ENCODE measurements at regions not wholly inside any gene's neighbourhood (a gene's known extent, or its start where the extent isn't known, plus 50 kb on each side); places are given as distances from the start of the nearest gene placed in this dataset.

DNA sequence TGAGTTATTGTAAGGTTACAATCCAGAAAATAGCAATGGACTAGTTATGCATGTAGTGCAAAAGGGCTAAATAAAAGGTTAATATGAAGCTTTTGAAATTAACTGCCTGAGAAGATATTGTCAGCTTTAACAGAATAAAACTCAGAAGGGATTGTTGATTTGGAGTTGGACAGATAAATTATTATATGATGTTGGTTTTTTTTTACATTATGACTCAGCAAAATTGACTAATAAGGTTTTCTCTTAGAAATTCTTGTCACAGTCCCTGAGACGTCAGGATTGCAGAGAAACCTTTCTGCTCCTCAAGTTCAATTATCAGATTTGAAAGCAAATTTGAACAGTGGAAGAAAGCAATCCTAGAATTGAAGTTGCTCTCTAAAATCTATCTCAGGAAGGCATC, 946.9 kb downstream of the CBLN2 start (continued):
- TF ChIP-seq DMAP1 (CRISPR knock-in tag; IDR thresholded peaks at IDR 0.05) (no peak), NR2F1 (CRISPR knock-in tag; IDR thresholded peaks at IDR 0.05) (no peak), TBX2 (CRISPR knock-in tag; IDR thresholded peaks at IDR 0.05; ENCODE audit: borderline replicate concordance) (no peak), ZMAT3 (CRISPR knock-in tag; conservative IDR thresholded peaks at IDR 0.05) (no peak), MAFF (IDR thresholded peaks at IDR 0.05; ENCODE audit: low read depth, low read length) (peak; percentile 37; the same call in 1 of the 2 replicates)

DNA sequence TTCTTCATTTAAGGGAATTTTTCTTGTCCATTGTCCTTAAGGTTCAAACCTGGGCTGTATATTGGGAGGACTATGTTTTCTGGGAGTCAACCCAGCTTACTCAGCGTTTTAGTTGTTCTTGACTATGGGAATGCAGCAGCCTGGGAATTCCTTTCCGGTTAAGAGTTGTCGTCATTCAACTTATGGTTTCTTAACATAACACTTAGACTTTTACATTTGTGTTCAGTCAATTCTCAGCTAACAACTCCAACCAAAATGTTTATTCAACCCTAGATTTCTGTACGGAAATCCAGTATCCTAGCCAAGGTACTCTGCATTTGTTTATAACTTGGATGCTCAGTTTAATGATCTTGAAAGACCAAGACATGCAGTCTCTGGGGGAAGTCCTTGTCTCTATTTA, 960.9 kb downstream of the CBLN2 start:
- in situ Hi-C loops (cut with HindIII; ENCODE audit: extremely low pct_ligation_motif_present, low pct_unique_long_range_greater_than_20kb), result no loop called here
- FAIRE-seq, result no peak

More for the DNA sequence above, 960.9 kb downstream of the CBLN2 start:
- ChIA-PET CTCF (ENCODE audit: low intra/inter-chr PET ratio, low total read pairs) (no interaction called here), POLR2A (no interaction called here)
- no TSS peak for BruUV-seq (replicated peaks)
- no peak for DNase-seq (ENCODE audit: low spot score)
- H3K9me3 ChIP-seq (ENCODE audit: low read length), result no peaks in the 10 kb centered on the region
- no peak overlapping the region for H2AFZ ChIP-seq (ENCODE audit: low read length)
- ATAC-seq, result no peak
- no peaks in the 10 kb centered on the region for H4K20me1 ChIP-seq (ENCODE audit: insufficient read depth, low read length)
- no peak overlapping the region for H3K9ac ChIP-seq (ENCODE audit: insufficient read depth, low read depth, low read length)
- peak overlapping the region in 1 of 3 experiments; percentile 1; a peak in 1 of 6 replicates for H3K4me3 ChIP-seq (replicated peaks in 1 of 3; ENCODE audit: insufficient read depth in 1 of 3, low read depth in 2 of 3, low read length in 3 of 3)
- WGBS (ENCODE audit: low lambda C conversion rate), result 42% methylated on average over 4 of the region's 4 CpGs
- TF ChIP-seq ZNF138 (CRISPR knock-in tag; IDR thresholded peaks at IDR 0.05; ENCODE audit: low read depth) (no peak), REST (IDR thresholded peaks at IDR 0.05; ENCODE audit: borderline replicate concordance in 1 of 2, low read depth in 1 of 2, low read length in 2 of 2) (no peak), MAFK (conservative IDR thresholded peaks at IDR 0.05 in 1 of 2, IDR thresholded peaks at IDR 0.05 in 1 of 2; ENCODE audit: low read length in 2 of 2) (peak; percentile 18 to 54; a peak in 2 of 4 replicates), THAP11 (CRISPR knock-in tag; IDR thresholded peaks at IDR 0.05) (no peak), EP300 (IDR thresholded peaks at IDR 0.05; ENCODE audit: low read depth in 2 of 2, low read length in 2 of 2) (no peak), EP300 (CRISPR knock-in tag; IDR thresholded peaks at IDR 0.05; ENCODE audit: borderline replicate concordance) (no peak), ATF7 (IDR thresholded peaks at IDR 0.05) (no peak), ATF7 (CRISPR knock-in tag; IDR thresholded peaks at IDR 0.05) (no peak), ZNF230 (CRISPR knock-in tag; IDR thresholded peaks at IDR 0.05) (no peak), BRD4 (CRISPR knock-in tag; IDR thresholded peaks at IDR 0.05) (no peak), MAFF (IDR thresholded peaks at IDR 0.05; ENCODE audit: low read depth, low read length) (0 out of 2 replicates have a peak, but pooled peaks have one; percentile 39), ZNF891 (CRISPR knock-in tag; IDR thresholded peaks at IDR 0.05) (no peak), NONO (IDR thresholded peaks at IDR 0.05) (no peak), NONO (CRISPR knock-in tag; conservative IDR thresholded peaks at IDR 0.05) (no peak), ZNF101 (CRISPR knock-in tag; IDR thresholded peaks at IDR 0.05; ENCODE audit: borderline replicate concordance, low read depth) (no peak), NR2F2 (IDR thresholded peaks at IDR 0.05; ENCODE audit: borderline replicate concordance, low read depth) (no peak)
- H3K27ac ChIP-seq (ENCODE audit: extremely low read length, insufficient read depth, low read length), result no peak overlapping the region
- intact Hi-C loops (cut with micrococcal nuclease; ENCODE audit: unreplicated experiment), result no loop called here
- H3K36me3 ChIP-seq (replicated peaks in 1 of 2; ENCODE audit: control insufficient read depth in 1 of 2, insufficient read depth in 2 of 2, low read length in 2 of 2), result no peaks in the 10 kb centered on the region
- H3K4me2 ChIP-seq (ENCODE audit: low read depth, low read length), result peak overlapping the region; percentile 45
- H3K27me3 ChIP-seq (ENCODE audit: control insufficient read depth in 1 of 2, insufficient read depth in 2 of 2, low read length in 2 of 2), result no peaks in the 10 kb centered on the region
- no peaks in the 10 kb centered on the region for H3K4me1 ChIP-seq (ENCODE audit: insufficient read depth, low read length)
- no peaks in the 10 kb centered on the region for H3K79me2 ChIP-seq (ENCODE audit: insufficient read depth, low read length)

All from HepG2 (cell line).